GM06990 (cell line): ENCODE measurements at regions not wholly inside any gene's neighbourhood (a gene's known extent, or its start where the extent isn't known, plus 50 kb on each side); places are given as distances from the start of the nearest gene placed in this dataset.

Experiments
- DNase-seq: peaks from one replicate; pipeline ENCODE4 v3.0.0-alpha.2; 2011; ENCODE audit not compliant: insufficient read length; ENCODE audit errors: extremely low read depth
- H3K27me3 ChIP-seq: replicated peaks from 2 replicates; pipeline ENCODE4 v1.6.0; 2011; ENCODE audit warnings: low read length; ENCODE audit not compliant: control insufficient read depth, insufficient read depth
- H3K36me3 ChIP-seq: 2 replicates; pipeline ENCODE4 v1.5.1; 2011; ENCODE audit warnings: low read length; ENCODE audit not compliant: control insufficient read depth, insufficient read depth
- H3K4me3 ChIP-seq: replicated peaks from 2 replicates; pipeline ENCODE4 v1.5.1; 2011; ENCODE audit warnings: low read depth, mild to moderate bottlenecking, control low read depth, low read length
- TF ChIP-seq, protein P1 (sequence below): IDR thresholded peaks from 2 replicates; pipeline ENCODE4 v1.5.1; 2011; ENCODE audit warnings: low read length, control low read depth, mild to moderate bottlenecking, inconsistent platforms; ENCODE audit not compliant: insufficient read depth, poor library complexity, severe bottlenecking

GRCh38 chr17:63381101-63381729, 64.9 kb downstream of the CYB561 start:
- Histone ChIP-seq H3K27me3 (no peaks in the 10 kb centered on the region), H3K36me3 (no peaks in the 10 kb centered on the region), H3K4me3 (no peak overlapping the region)
- DNase-seq: no peak
- TF ChIP-seq, protein P1, sequence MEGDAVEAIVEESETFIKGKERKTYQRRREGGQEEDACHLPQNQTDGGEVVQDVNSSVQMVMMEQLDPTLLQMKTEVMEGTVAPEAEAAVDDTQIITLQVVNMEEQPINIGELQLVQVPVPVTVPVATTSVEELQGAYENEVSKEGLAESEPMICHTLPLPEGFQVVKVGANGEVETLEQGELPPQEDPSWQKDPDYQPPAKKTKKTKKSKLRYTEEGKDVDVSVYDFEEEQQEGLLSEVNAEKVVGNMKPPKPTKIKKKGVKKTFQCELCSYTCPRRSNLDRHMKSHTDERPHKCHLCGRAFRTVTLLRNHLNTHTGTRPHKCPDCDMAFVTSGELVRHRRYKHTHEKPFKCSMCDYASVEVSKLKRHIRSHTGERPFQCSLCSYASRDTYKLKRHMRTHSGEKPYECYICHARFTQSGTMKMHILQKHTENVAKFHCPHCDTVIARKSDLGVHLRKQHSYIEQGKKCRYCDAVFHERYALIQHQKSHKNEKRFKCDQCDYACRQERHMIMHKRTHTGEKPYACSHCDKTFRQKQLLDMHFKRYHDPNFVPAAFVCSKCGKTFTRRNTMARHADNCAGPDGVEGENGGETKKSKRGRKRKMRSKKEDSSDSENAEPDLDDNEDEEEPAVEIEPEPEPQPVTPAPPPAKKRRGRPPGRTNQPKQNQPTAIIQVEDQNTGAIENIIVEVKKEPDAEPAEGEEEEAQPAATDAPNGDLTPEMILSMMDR: no peak

- H3K36me3 ChIP-seq: no peaks in the 10 kb centered on the region
- DNase-seq: no peak
- TF ChIP-seq, protein P1: no peak
These were observed 64.0 kb downstream of the CYB561 start for GRCh38 chr17:63382136-63382535.

More at GRCh38 chr17:63382136-63382535, 64.0 kb downstream of the CYB561 start:
- Histone ChIP-seq H3K4me3 (no peak overlapping the region), H3K27me3 (no peaks in the 10 kb centered on the region)
